VCaP (cell line): ENCODE measurements at regions not wholly inside any gene's neighbourhood (a gene's known extent, or its start where the extent isn't known, plus 50 kb on each side); places are given as distances from the start of the nearest gene placed in this dataset.

ENCODE experiments used
- H3K27ac ChIP-seq: fragments of 450-650 bp; 2 replicates; pipeline ENCODE4 v1.5.1; 2017
- TF ChIP-seq, protein P1 (sequence below): fragments of 450-650 bp; conservative IDR thresholded peaks from 2 replicates; pipeline ENCODE4 v1.5.1; 2017; ENCODE audit warnings: mild to moderate bottlenecking, moderate library complexity

- TF ChIP-seq, protein P1, sequence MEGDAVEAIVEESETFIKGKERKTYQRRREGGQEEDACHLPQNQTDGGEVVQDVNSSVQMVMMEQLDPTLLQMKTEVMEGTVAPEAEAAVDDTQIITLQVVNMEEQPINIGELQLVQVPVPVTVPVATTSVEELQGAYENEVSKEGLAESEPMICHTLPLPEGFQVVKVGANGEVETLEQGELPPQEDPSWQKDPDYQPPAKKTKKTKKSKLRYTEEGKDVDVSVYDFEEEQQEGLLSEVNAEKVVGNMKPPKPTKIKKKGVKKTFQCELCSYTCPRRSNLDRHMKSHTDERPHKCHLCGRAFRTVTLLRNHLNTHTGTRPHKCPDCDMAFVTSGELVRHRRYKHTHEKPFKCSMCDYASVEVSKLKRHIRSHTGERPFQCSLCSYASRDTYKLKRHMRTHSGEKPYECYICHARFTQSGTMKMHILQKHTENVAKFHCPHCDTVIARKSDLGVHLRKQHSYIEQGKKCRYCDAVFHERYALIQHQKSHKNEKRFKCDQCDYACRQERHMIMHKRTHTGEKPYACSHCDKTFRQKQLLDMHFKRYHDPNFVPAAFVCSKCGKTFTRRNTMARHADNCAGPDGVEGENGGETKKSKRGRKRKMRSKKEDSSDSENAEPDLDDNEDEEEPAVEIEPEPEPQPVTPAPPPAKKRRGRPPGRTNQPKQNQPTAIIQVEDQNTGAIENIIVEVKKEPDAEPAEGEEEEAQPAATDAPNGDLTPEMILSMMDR = no peak
- H3K27ac ChIP-seq = no peak overlapping the region
Measured at GRCh38 chr14:75363130-75363529, 64.7 kb upstream of the JDP2 start.

- no peak overlapping the region for H3K27ac ChIP-seq
- TF ChIP-seq, protein P1 = no peak
Measured at GRCh38 chr14:75363570-75364227, 64.1 kb upstream of the JDP2 start.

DNA sequence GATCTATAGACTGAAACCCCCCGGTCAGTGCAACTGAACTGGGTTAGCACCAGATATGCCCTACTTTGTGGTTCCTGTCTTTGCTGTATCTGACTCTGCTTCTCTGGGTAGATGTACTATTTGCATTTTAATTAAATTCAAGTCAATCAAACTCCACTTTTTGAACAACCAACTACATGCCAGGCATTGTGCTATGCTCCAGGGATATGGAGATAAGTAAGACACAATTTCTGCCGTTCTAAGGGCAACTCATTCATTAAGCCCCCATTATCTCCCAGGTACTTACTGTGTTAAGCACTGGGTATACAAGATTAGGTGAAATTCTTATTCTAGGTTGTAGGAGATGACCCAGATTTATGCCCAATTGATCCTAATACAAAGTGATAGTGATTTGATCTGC lies 62.7 kb upstream of the JDP2 start:
- H3K27ac ChIP-seq = no peak overlapping the region
- TF ChIP-seq, protein P1 = no peak

DNA sequence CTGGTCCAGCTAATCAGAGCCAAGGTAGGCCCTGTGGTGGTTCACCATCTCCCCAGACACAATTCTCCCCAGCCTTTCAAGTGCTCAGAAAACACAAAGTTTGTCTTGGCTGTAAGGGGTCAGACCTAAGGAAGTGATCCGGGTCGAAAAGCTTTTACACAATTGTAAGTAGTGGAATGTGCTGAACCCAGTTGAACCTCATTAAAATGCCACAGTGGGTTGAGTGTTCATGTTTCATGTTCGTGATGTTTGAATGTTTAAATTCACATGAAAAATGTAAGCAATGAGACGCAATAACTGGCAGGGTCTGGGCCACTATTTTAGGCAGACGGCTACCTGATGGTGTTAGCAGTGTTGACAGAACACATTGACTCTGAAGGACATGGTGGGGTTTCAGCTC lies 60.9 kb upstream of the JDP2 start:
- TF ChIP-seq, protein P1 = no peak
- H3K27ac ChIP-seq = no peak overlapping the region

DNA sequence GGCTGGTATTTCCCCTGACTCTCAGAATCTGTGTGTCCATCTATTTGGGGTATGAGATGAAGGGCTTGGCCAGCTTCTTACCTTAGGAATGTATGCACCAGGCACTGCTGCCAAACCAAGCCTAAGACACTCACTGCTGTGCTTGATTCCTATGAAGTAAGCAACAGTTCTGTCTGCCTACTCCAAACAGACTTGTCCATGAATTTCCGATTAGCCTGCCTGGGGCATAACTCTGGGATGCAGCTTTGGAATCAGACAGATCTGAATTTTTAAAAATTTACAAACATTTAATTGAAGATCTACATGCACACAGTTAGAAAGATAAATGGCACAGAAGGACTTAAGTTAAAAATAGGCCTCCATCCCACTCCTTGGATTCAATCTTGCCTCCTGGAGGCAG lies 59.5 kb upstream of the JDP2 start:
- TF ChIP-seq, protein P1 = no peak
- H3K27ac ChIP-seq = no peak overlapping the region

DNA sequence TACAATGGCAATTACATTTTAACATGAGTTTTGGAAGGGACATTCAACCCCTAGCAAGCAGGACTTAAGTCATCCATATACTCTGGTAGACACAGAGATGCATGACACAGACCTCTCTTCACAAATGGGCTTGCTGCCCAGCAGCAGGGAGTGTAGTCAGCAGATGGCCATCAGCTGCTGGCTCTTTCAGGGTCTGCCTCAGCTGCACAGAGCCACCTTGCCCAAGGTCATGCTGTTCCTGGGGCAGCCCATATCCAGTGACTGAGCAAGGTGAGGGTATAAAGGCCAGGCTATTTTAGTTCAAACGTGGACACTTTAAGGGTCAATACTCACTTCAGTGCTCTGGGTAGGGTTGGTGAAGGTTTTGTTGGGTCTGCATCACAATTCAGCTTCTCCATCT lies 58.3 kb upstream of the JDP2 start:
- no peak overlapping the region for H3K27ac ChIP-seq
- TF ChIP-seq, protein P1 = no peak

DNA sequence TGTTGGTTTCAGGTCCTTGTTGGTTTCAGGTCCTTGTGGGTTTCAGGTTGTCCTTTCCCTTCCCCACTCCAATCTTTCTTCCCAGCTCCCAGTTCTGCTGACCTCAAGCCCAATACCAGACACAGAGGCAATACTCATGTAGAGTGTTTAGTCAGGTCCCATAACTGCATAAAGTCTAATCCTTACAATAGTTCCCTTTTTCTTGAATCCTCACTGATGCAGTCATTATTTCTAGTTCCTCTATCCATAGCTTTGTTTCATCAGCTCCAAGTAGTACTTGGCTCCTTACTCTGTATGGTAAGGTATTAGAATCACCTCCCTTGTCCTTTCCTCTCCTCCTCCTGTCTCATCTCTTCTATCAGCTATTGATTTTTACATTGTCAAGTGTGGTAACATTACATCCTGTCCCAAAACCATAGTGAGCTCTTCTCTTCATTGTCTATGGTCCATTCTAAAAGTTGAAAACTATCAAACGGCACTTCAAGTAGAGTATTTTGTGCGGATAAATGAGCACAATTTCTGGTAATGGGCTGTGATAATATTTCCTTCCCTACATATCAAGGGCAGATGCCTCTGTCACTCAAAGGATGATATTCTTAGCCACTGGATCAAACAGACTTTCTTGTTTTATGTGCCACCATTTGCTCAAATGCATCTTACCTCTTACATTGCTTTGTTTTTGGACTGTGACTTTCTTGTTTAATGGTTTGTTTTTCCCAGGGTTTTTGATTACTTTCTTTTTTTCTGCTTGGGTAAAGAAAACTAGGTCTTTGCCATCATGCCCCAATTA lies 57.2 kb upstream of the JDP2 start:
- TF ChIP-seq, protein P1 = no peak
- H3K27ac ChIP-seq = no peak overlapping the region
